ENCODE measurements at regions not wholly inside any gene's neighbourhood (a gene's known extent, or its start where the extent isn't known, plus 50 kb on each side); places are given as distances from the start of the nearest gene placed in this dataset.
"Not testable (repeated sequence)": the region's sequence is repeated elsewhere in the genome, so short reads cannot be mapped to it uniquely, and the experiment has no call there.

DNA sequence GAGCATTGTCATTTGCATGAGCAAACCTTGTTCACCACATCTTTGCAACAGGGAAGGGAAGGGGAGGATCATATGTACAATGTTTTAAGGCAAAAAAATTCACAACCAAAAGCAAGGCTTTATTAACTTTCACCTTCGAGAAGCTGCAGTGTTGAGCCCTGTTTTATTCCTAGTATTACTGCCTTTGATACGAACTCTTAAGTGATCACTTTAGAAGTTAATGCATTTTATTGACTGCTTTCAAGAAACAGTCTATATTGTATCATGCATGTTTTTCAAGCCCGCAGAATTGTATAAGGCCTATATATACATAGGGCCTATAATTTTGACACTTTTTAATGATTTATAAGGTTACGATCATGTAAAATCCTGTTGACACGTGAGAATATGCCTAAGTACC is 117.5 kb upstream of the VPREB1 start:
- H3K36me3 Mint-ChIP-seq (ENCODE audit: low read depth): no peaks in the 10 kb centered on the region
- no peak for DNase-seq

GRCh38 chr22:22125579-22126468 is 118.8 kb upstream of the VPREB1 start:
- Mint-ChIP-seq H3K36me3 (ENCODE audit: low read depth) (no peaks in the 10 kb centered on the region), H3K4me3 (no peak overlapping the region), H3K27ac (no peak overlapping the region), H3K9me3 (no peaks in the 10 kb centered on the region), H3K4me1 (peaks cover 1% of the 10 kb centered on the region), H3K27me3 (peaks cover 26% of the 10 kb centered on the region)
- intact Hi-C loops (cut with micrococcal nuclease): no loop called here
- DNase-seq: no peak

More for the DNA sequence above, 117.5 kb upstream of the VPREB1 start:
- intact Hi-C loops (cut with micrococcal nuclease): no loop called here
- Mint-ChIP-seq H3K27ac (no peak overlapping the region), H3K27me3 (peaks cover 21% of the 10 kb centered on the region), H3K4me3 (no peak overlapping the region), H3K4me1 (peaks cover 7% of the 10 kb centered on the region), H3K9me3 (no peaks in the 10 kb centered on the region)

DNA sequence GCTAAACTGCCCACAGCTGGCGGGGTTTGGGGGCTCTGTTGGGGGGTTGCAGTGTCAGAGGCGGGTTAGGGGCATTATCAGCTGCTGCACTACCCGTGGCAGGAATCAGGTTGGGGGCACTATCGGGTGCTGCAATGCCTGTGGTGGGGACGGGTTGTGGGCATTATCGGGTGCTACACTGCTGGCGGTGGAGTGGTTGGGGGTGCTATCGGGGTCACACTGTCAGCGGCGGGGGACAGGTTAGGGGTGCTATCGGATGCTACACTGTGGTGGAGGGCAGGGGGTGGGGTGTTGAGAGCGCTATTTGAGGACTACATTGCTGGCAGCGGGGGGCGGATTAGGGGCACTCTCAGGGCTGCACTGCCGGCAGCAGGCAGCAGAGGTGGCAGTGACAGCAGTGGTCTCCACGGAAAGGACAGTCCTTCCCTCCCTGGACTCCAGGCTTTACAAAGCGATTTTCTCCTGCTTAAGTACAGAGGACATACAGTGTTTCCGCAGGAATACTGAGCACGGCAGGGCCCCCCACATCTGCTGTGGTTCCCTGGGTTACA is 119.5 kb upstream of the VPREB1 start:
- Mint-ChIP-seq H3K27me3 (peaks cover 26% of the 10 kb centered on the region), H3K36me3 (ENCODE audit: low read depth) (no peaks in the 10 kb centered on the region), H3K4me3 (no peak overlapping the region), H3K27ac (no peak overlapping the region), H3K9me3 (no peaks in the 10 kb centered on the region), H3K4me1 (no peaks in the 10 kb centered on the region)
- intact Hi-C loops (cut with micrococcal nuclease): no loop called here
- no peak for DNase-seq

DNA sequence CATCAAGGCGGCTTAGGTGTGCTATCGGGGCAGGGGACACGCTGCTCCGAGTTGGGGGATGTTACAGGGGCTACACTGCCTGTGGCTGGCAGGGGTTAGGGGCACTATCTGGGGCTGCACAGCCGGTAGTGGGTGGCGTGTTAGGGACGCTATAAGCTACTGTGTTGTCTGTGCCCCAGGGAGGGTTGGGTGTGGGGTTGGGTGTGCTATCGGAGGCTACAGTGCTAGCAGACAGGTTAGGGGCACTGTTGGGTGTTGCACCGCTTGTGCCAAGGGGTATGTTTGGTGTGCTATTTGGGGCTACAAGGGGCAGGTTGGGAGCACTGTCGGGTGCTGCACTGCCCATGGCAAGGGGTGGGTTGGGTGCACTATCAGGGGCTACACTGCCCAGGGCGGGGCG is 120.2 kb upstream of the VPREB1 start:
- no peaks in the 10 kb centered on the region for H3K9me3 Mint-ChIP-seq
- H3K4me3 Mint-ChIP-seq: no peak overlapping the region
- DNase-seq: no peak
- H3K27me3 Mint-ChIP-seq: peaks cover 27% of the 10 kb centered on the region
- no peaks in the 10 kb centered on the region for H3K4me1 Mint-ChIP-seq
- H3K36me3 Mint-ChIP-seq (ENCODE audit: low read depth): no peaks in the 10 kb centered on the region
- intact Hi-C loops (cut with micrococcal nuclease): no loop called here
- H3K27ac Mint-ChIP-seq: no peak overlapping the region

GRCh38 chr22:22123960-22124278 is 120.7 kb upstream of the VPREB1 start:
- Mint-ChIP-seq H3K4me1 (no peaks in the 10 kb centered on the region), H3K27ac (no peak overlapping the region)

DNA sequence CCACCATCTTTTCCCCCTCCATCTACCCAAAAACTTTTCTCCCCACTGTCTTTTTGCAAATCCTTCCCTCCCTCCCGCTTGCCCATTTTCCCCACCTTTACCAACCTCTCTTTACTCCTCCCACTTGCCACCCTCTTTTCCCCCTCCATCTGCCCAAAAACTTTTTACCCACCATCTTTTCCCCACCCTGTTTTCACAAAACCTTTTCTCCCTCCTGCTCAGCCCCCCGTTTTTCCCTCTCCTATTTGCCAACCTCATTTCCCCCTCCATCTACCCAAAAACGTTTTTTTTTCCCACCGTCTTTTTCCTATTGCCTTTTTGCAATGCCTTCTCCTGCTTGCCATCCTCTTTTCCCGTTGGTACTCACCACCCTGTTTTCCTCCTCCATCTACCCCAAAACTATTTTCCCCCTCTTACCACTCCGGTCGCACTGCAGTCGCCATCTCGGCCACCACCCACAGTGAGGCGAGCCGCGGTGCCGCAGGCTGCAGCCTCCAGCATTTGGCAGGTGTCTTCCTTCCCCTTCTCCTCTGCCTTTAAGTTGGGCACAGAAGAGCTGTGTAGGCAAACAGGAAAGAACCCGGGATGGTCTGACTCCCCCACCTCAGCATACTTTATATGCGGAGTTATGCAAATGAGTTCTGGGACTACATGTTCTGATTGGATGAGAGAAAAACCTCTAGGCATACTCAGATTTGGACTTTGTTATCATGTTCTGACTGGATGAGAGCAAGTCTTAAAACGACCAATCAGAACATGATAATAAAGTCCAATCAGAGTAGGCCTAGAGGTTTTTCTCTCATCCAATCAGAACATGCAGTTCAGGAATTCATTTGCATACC is 121.2 kb upstream of the VPREB1 start:
- H3K27me3 Mint-ChIP-seq: peaks cover 35% of the 10 kb centered on the region
- no peak overlapping the region for H3K4me3 Mint-ChIP-seq

More at GRCh38 chr22:22123960-22124278, 120.7 kb upstream of the VPREB1 start:
- H3K27me3 Mint-ChIP-seq: peaks cover 32% of the 10 kb centered on the region
- intact Hi-C loops (cut with micrococcal nuclease): no loop called here
- no peaks in the 10 kb centered on the region for H3K9me3 Mint-ChIP-seq
- H3K4me3 Mint-ChIP-seq: no peak overlapping the region
- DNase-seq: no peak
- no peaks in the 10 kb centered on the region for H3K36me3 Mint-ChIP-seq (ENCODE audit: low read depth)

GRCh38 chr22:22122348-22123117 is 122.1 kb upstream of the VPREB1 start:
- intact Hi-C loops (cut with micrococcal nuclease): no loop called here
- H3K4me1 Mint-ChIP-seq: no peaks in the 10 kb centered on the region
- H3K9me3 Mint-ChIP-seq: no peaks in the 10 kb centered on the region
- no peak overlapping the region for H3K4me3 Mint-ChIP-seq
- H3K27me3 Mint-ChIP-seq: peaks cover 37% of the 10 kb centered on the region
- H3K27ac Mint-ChIP-seq: no peak overlapping the region
- DNase-seq: no peak
- no peaks in the 10 kb centered on the region for H3K36me3 Mint-ChIP-seq (ENCODE audit: low read depth)

More for the DNA sequence above, 121.2 kb upstream of the VPREB1 start:
- Mint-ChIP-seq H3K4me1 (no peaks in the 10 kb centered on the region), H3K27ac (peak overlapping the region; percentile 41), H3K9me3 (no peaks in the 10 kb centered on the region), H3K36me3 (ENCODE audit: low read depth) (no peaks in the 10 kb centered on the region)
- intact Hi-C loops (cut with micrococcal nuclease): no loop called here
- DNase-seq: no peak

DNA sequence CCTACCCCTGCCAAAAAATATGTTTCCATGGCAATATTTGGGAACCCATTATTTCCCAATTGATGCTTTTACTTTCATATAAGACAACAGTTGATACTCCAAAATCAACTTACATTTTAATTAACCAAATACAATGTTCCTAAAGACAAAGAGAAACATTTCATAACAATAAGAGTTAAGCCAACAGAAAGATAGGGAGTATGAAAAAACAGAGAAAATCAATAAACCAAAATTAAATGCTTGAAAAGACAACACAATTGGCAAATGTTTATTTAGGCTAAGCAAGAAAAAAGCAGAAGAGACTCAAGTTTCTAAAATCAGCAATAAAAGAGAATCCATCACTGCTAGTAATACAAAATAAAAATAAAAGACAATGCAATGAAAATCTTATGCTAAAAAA is 123.1 kb upstream of the VPREB1 start:
- Mint-ChIP-seq H3K27ac (no peak overlapping the region), H3K36me3 (ENCODE audit: low read depth) (no peaks in the 10 kb centered on the region)

DNA sequence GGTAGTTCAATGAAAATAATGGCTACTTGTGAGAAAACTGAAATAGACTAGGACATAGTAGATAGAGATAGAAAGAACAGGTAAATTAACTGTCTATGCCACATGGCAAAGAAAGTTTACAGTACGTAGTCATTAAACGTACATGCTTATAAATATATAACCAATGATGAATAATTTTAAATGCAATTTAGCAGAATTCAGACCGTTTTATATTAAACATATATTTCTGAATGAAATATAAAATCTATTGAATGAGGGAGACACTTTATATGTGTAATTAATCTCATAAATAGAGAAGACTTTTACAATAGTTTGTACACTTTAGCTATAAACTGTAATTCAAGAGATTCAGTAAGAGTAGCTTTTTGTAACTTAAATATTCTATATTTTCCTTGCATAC is 124.4 kb upstream of the VPREB1 start:
- Mint-ChIP-seq H3K27me3 (peaks cover 35% of the 10 kb centered on the region), H3K4me3 (no peak overlapping the region), H3K36me3 (ENCODE audit: low read depth) (no peaks in the 10 kb centered on the region), H3K9me3 (no peaks in the 10 kb centered on the region), H3K4me1 (no peaks in the 10 kb centered on the region), H3K27ac (no peak overlapping the region)
- intact Hi-C loops (cut with micrococcal nuclease): no loop called here
- no peak for DNase-seq

More for the DNA sequence above, 123.1 kb upstream of the VPREB1 start:
- H3K27me3 Mint-ChIP-seq: peaks cover 37% of the 10 kb centered on the region
- no peak overlapping the region for H3K4me3 Mint-ChIP-seq
- H3K9me3 Mint-ChIP-seq: no peaks in the 10 kb centered on the region
- intact Hi-C loops (cut with micrococcal nuclease): no loop called here
- DNase-seq: no peak
- no peaks in the 10 kb centered on the region for H3K4me1 Mint-ChIP-seq

GRCh38 chr22:22118987-22119386 is 125.6 kb upstream of the VPREB1 start:
- peaks cover 35% of the 10 kb centered on the region for H3K27me3 Mint-ChIP-seq
- intact Hi-C loops (cut with micrococcal nuclease): no loop called here

DNA sequence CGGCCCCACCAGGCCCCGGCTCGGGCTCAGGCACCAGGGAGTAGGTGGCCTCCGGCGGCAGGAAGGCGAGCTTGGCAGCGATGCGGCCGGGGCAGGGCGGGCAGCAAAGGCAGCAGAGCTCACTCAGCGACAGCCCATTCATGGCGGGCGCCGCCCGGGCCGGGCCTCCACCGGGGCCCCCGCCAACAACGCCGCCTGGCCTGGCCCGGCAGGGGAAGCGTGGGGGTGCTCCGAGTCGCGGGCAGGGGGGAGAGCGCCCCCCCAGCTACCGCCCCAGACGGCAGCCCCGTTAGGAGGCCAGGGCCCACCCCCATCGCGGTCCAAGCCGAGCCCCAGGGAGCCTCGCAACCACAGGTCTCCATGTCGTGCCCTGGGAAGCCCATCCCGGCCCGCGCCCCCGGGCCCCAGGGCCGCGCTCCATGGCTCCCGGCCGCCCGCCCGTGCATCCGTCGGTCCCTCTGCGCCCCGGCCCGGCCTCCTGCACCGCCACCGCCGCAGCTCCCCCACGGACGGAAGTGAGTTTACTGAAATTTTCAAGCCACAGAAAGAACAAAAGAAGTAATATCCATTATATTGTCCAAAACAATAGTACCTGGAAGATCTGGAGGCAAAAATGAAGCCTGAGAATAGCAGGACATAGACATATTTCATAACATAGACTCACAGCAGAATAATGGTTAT is 126.6 kb upstream of the VPREB1 start:
- H3K9me3 Mint-ChIP-seq; DNase-seq; intact Hi-C loops (cut with micrococcal nuclease); H3K4me3 Mint-ChIP-seq; H3K4me1 Mint-ChIP-seq; H3K27ac Mint-ChIP-seq; H3K36me3 Mint-ChIP-seq (ENCODE audit: low read depth): not testable (repeated sequence)
- H3K27me3 Mint-ChIP-seq: peaks cover 30% of the 10 kb centered on the region

More at GRCh38 chr22:22118987-22119386, 125.6 kb upstream of the VPREB1 start:
- Mint-ChIP-seq H3K36me3 (ENCODE audit: low read depth) (no peaks in the 10 kb centered on the region), H3K4me3 (no peak overlapping the region), H3K4me1 (no peaks in the 10 kb centered on the region), H3K9me3 (no peaks in the 10 kb centered on the region), H3K27ac (no peak overlapping the region)
- no peak for DNase-seq

DNA sequence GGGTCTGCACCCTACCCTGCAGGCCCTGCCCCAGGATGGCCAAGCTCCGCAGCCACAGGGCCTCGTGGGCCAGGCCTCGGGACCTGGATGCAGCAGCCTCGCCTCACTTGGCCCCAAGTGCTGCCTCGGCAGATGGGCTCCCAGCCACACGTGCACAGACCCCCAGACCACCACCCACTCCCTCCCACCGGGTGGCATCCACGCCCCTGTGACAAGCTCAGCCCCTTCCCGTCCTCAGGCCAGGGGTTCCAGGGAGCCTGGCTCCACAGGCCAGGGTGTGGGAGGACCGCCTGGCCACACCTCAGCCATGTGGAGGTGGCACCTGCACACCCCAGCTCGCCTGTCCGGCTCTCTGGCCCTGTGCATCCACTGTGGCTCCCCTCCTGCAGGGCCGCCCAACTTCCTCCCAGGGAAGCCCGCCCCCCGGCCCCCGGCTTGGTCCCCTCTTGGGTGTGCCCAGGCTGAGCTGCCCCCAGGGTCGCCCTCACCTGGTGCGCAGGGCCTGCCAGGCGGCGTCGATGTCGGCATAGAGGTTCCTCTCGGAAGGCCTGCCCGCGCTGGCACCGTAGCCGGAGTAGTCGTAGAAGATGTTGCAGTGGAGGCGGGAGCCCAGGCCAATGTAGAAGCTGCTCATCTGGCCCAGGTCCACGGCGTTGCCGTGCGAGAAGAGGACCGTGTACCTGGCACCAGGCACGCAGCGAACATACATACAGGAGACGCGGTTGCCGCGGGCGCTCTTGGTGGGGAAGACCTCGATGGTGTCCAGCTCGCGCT is 127.4 kb upstream of the VPREB1 start:
- not testable (repeated sequence) for H3K36me3 Mint-ChIP-seq (ENCODE audit: low read depth)
- peaks cover 24% of the 10 kb centered on the region for H3K27me3 Mint-ChIP-seq

More for the DNA sequence above, 127.4 kb upstream of the VPREB1 start:
- H3K4me1 Mint-ChIP-seq; DNase-seq; H3K27ac Mint-ChIP-seq; intact Hi-C loops (cut with micrococcal nuclease); H3K9me3 Mint-ChIP-seq; H3K4me3 Mint-ChIP-seq: not testable (repeated sequence)
